ENCODE measurements at regions not wholly inside any gene's neighbourhood (a gene's known extent, or its start where the extent isn't known, plus 50 kb on each side); places are given as distances from the start of the nearest gene placed in this dataset.

- CTCF ChIA-PET (ENCODE audit: low intra/inter-chr PET ratio, low total read pairs) = no interaction called here
- Histone ChIP-seq H3K4me3 (replicated peaks in 1 of 3; ENCODE audit: insufficient read depth in 1 of 3, low read depth in 2 of 3, low read length in 3 of 3) (no peak overlapping the region), H4K20me1 (ENCODE audit: insufficient read depth, low read length) (no peaks in the 10 kb centered on the region), H3K9ac (ENCODE audit: insufficient read depth, low read depth, low read length) (no peak overlapping the region), H3K27ac (ENCODE audit: extremely low read length, insufficient read depth, low read length) (no peak overlapping the region), H3K36me3 (replicated peaks in 1 of 2; ENCODE audit: control insufficient read depth in 1 of 2, insufficient read depth in 2 of 2, low read length in 2 of 2) (no peaks in the 10 kb centered on the region), H2AFZ (ENCODE audit: low read length) (no peak overlapping the region), H3K79me2 (ENCODE audit: insufficient read depth, low read length) (no peaks in the 10 kb centered on the region), H3K4me1 (ENCODE audit: insufficient read depth, low read length) (peaks cover 12% of the 10 kb centered on the region), H3K27me3 (ENCODE audit: control insufficient read depth in 1 of 2, insufficient read depth in 2 of 2, low read length in 2 of 2) (no peaks in the 10 kb centered on the region; a peak in 1 of 5 replicates), H3K4me2 (ENCODE audit: low read depth, low read length) (no peak overlapping the region), H3K9me3 (ENCODE audit: low read length) (no peaks in the 10 kb centered on the region)
- FAIRE-seq (no peak), ATAC-seq (peak; percentile 54), DNase-seq (ENCODE audit: low spot score) (no peak)
- WGBS (ENCODE audit: low lambda C conversion rate) = 17% methylated on average over 3 of the region's 3 CpGs
- BruUV-seq (replicated peaks) = no TSS peak
- in situ Hi-C loops (cut with HindIII; ENCODE audit: extremely low pct_ligation_motif_present, low pct_unique_long_range_greater_than_20kb) (no loop called here), intact Hi-C loops (cut with micrococcal nuclease; ENCODE audit: unreplicated experiment) (no loop called here)
- POLR2A ChIA-PET = no interaction called here
- TF ChIP-seq HCFC1 (IDR thresholded peaks at IDR 0.05; ENCODE audit: low read depth, low read length) (no peak), TRAFD1 (CRISPR knock-in tag; IDR thresholded peaks at IDR 0.05; ENCODE audit: borderline replicate concordance) (no peak), TCF7L2 (IDR thresholded peaks at IDR 0.05; ENCODE audit: low read depth, low read length) (no peak), ZNF580 (CRISPR knock-in tag; IDR thresholded peaks at IDR 0.05; ENCODE audit: borderline replicate concordance, low read depth) (no peak), ZNF350 (CRISPR knock-in tag; IDR thresholded peaks at IDR 0.05; ENCODE audit: borderline replicate concordance, low read depth) (no peak), ATF7-NPFF (CRISPR knock-in tag; IDR thresholded peaks at IDR 0.05; ENCODE audit: low read depth) (no peak), SETDB1 (CRISPR knock-in tag; IDR thresholded peaks at IDR 0.05; ENCODE audit: borderline replicate concordance) (no peak), ZBTB40 (IDR thresholded peaks at IDR 0.05) (no peak), ZBTB40 (CRISPR knock-in tag; IDR thresholded peaks at IDR 0.05) (0 out of 2 replicates have a peak, but pooled peaks have one; percentile 35), MAFK (conservative IDR thresholded peaks at IDR 0.05 in 1 of 2, IDR thresholded peaks at IDR 0.05 in 1 of 2; ENCODE audit: low read length in 2 of 2) (no peak), KDM2A (CRISPR knock-in tag; IDR thresholded peaks at IDR 0.05; ENCODE audit: borderline replicate concordance, low read depth) (no peak)
These were observed 236.7 kb upstream of the EGLN3 start for GRCh38 chr14:34187519-34188044.

Data from HepG2 (cell line).